BE2C (cell line): ENCODE measurements at regions not wholly inside any gene's neighbourhood (a gene's known extent, or its start where the extent isn't known, plus 50 kb on each side); places are given as distances from the start of the nearest gene placed in this dataset.
A peak's percentile ranks its signal among the peaks of the same experiment; 100 is the strongest.

Experiments used
- DNase-seq: peaks from one replicate; pipeline ENCODE4 v3.0.0-alpha.2; 2020
- H3K27me3 ChIP-seq: fragments of 250-450 bp; sonication (Bioruptor Pico); 2 replicates; pipeline ENCODE4 v1.5.1; 2020; ENCODE audit warnings: mild to moderate bottlenecking
- H3K36me3 ChIP-seq: fragments of 250-450 bp; sonication (Bioruptor Pico); 2 replicates; pipeline ENCODE4 v1.5.1; 2020; ENCODE audit warnings: mild to moderate bottlenecking
- H3K4me1 ChIP-seq: fragments of 250-450 bp; sonication (Bioruptor Pico); 2 replicates; pipeline ENCODE4 v1.5.1; 2020
- H3K4me3 ChIP-seq: 2 replicates; pipeline ENCODE4 v1.5.1; 2011; ENCODE audit warnings: low read depth, low read length
- H3K9me3 ChIP-seq: fragments of 250-450 bp; sonication (Bioruptor Pico); 2 replicates; pipeline ENCODE4 v1.5.1; 2020
- CTCF ChIP-seq: IDR thresholded peaks from 2 replicates; pipeline ENCODE4 v1.5.1; 2012; ENCODE audit warnings: mild to moderate bottlenecking, low read depth, low read length

GRCh38 chr15:31225356-31225955, 101.2 kb upstream of the KLF13 start:
- no peak for TF ChIP-seq CTCF
- Histone ChIP-seq H3K27me3 (no peaks in the 10 kb centered on the region), H3K36me3 (no peaks in the 10 kb centered on the region), H3K4me1 (no peaks in the 10 kb centered on the region), H3K4me3 (no peak overlapping the region), H3K9me3 (no peaks in the 10 kb centered on the region; the same call in 1 of the 2 replicates)
- no peak for DNase-seq

- TF ChIP-seq CTCF, result no peak
- H3K27me3 ChIP-seq, result no peaks in the 10 kb centered on the region
- H3K4me3 ChIP-seq, result no peak overlapping the region
- H3K4me1 ChIP-seq, result no peaks in the 10 kb centered on the region
- no peak for DNase-seq
- peaks cover 2% of the 10 kb centered on the region; the same call in 1 of the 2 replicates for H3K9me3 ChIP-seq
- H3K36me3 ChIP-seq, result no peaks in the 10 kb centered on the region
Observed at GRCh38 chr15:31226021-31226420, 100.6 kb upstream of the KLF13 start.

- Histone ChIP-seq H3K4me1 (no peaks in the 10 kb centered on the region), H3K36me3 (no peaks in the 10 kb centered on the region)
- no peak for TF ChIP-seq CTCF
Observed at GRCh38 chr15:31227235-31227634, 99.4 kb upstream of the KLF13 start.

GRCh38 chr15:31228011-31228484, 98.6 kb upstream of the KLF13 start:
- Histone ChIP-seq H3K4me1 (no peaks in the 10 kb centered on the region), H3K36me3 (no peaks in the 10 kb centered on the region), H3K27me3 (no peaks in the 10 kb centered on the region), H3K9me3 (peaks cover 2% of the 10 kb centered on the region; the same call in 1 of the 2 replicates), H3K4me3 (no peak overlapping the region)
- no peak for DNase-seq
- no peak for TF ChIP-seq CTCF

More at GRCh38 chr15:31227235-31227634, 99.4 kb upstream of the KLF13 start:
- H3K4me3 ChIP-seq, result no peak overlapping the region
- DNase-seq, result no peak
- peaks cover 2% of the 10 kb centered on the region; the same call in 1 of the 2 replicates for H3K9me3 ChIP-seq
- no peaks in the 10 kb centered on the region for H3K27me3 ChIP-seq

GRCh38 chr15:31228980-31229826, 97.4 kb upstream of the KLF13 start:
- no peaks in the 10 kb centered on the region for H3K27me3 ChIP-seq
- peak; percentile 45 for DNase-seq
- H3K4me3 ChIP-seq, result no peak overlapping the region
- no peaks in the 10 kb centered on the region for H3K4me1 ChIP-seq
- H3K9me3 ChIP-seq, result peaks cover 2% of the 10 kb centered on the region; the same call in 1 of the 2 replicates
- no peaks in the 10 kb centered on the region for H3K36me3 ChIP-seq
- no peak for TF ChIP-seq CTCF
